AG04449 (cell line): ENCODE measurements at regions not wholly inside any gene's neighbourhood (a gene's known extent, or its start where the extent isn't known, plus 50 kb on each side); places are given as distances from the start of the nearest gene placed in this dataset.

Source experiments
- CTCF ChIA-PET: fragments of 350-600 bp; formaldehyde crosslinking; extraction: SDS; loops from one replicate; lab custom pipeline; 2021; ENCODE audit warnings: antibody characterized with exemption; lab: Yijun Ruan, JAX
- POLR2A ChIA-PET: fragments of 400-600, 350-600 bp; formaldehyde crosslinking; extraction: SDS; loops from one replicate; lab custom pipeline; 2020; ENCODE audit warnings: antibody characterized with exemption, inconsistent platforms; lab: Yijun Ruan, JAX
- DNase-seq: peaks from one replicate; pipeline ENCODE4 v3.0.0-alpha.2; 2010; ENCODE audit warnings: low read depth, low spot score
- H3K4me3 ChIP-seq: 2 replicates; pipeline ENCODE4 v1.5.1; 2011; ENCODE audit warnings: low read depth, mild to moderate bottlenecking, control low read depth, low read length
- TF ChIP-seq, protein P1 (sequence below): IDR thresholded peaks from one replicate; pipeline ENCODE4 v1.5.1; 2011; ENCODE audit warnings: mild to moderate bottlenecking, moderate library complexity, low read length, control low read depth, inconsistent platforms; ENCODE audit not compliant: insufficient read depth; ENCODE audit errors: missing control alignments

DNA sequence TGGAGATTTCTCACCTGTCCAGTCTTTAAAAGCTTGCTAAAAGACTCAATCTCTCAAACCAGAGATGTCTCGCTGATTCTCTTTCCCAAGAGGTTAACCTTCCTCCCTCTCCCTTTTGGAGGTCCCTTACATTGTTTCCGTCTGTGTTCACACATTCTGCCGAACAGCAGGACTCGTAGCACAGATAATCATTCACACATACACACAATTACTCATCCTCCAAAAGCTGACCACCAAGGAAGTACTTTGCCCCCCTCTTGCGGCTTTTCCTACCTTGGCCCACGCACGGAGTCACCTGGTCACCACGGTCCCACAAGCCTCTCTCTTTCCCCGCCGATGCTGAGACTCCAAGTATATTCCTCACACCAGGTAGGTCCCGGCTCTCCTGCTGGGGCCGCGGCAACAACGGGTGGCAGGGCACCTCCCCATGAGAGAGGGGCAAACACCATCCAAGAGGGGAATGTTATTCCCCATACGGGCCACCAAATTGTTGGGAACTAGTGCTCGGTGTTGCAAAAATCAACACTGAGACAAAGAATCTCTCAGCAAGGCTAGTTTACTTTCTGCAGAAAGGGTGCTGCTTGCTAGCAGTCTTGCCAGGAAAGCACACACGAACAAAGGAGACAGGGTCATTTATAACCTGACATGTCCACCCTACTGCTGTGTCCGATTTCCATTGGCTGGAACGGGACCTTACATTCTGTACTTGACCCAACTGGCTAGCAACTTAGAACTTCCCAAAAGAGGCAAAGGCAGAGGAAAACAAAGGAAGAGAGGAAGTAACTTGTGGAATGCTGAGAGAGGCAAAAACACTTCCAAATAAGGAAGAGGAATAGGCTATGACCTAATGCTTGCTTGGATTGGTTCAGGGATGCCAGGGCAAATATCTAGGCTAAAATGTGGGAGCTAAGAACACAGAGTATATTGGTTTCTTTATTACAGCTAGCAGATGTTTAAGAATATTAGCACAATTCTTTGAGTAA is 102.1 kb upstream of the NECTIN3 start:
- TF ChIP-seq, protein P1, sequence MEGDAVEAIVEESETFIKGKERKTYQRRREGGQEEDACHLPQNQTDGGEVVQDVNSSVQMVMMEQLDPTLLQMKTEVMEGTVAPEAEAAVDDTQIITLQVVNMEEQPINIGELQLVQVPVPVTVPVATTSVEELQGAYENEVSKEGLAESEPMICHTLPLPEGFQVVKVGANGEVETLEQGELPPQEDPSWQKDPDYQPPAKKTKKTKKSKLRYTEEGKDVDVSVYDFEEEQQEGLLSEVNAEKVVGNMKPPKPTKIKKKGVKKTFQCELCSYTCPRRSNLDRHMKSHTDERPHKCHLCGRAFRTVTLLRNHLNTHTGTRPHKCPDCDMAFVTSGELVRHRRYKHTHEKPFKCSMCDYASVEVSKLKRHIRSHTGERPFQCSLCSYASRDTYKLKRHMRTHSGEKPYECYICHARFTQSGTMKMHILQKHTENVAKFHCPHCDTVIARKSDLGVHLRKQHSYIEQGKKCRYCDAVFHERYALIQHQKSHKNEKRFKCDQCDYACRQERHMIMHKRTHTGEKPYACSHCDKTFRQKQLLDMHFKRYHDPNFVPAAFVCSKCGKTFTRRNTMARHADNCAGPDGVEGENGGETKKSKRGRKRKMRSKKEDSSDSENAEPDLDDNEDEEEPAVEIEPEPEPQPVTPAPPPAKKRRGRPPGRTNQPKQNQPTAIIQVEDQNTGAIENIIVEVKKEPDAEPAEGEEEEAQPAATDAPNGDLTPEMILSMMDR: no peak
- ChIA-PET CTCF (no interaction called here), POLR2A (no interaction called here)

DNA sequence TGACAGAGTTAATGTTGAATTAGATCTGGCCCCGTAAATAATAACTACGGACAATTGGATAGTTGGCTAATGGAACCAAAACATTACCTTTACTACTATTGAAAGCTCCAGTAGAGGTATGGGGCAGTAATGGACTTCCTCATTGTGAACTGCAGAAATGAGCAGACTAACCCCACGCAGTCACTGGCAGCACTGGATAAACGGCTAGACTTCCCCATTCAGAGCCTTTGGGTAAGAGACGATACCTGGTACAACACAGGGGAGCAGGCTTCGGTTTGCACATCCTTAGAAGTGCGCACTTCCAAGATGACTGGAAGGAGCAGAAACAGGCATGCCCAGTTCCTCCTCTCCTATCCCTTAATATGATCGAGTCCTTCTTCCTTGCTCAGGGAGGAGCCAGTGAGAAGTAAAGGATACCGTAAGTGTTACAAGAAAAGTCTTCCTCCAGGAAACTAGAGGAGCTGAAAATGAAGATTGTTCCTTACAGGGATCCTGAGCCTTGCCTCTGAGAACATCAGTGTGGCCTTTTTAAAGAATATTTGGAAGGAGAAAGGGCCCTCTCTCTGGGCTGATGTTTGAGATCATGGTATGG is 100.5 kb upstream of the NECTIN3 start:
- no peak for DNase-seq
- POLR2A ChIA-PET: no interaction called here
- H3K4me3 ChIP-seq: no peak overlapping the region
- CTCF ChIA-PET: no interaction called here
- TF ChIP-seq, protein P1: no peak

More for the DNA sequence above, 102.1 kb upstream of the NECTIN3 start:
- no peak for DNase-seq
- no peak overlapping the region for H3K4me3 ChIP-seq

DNA sequence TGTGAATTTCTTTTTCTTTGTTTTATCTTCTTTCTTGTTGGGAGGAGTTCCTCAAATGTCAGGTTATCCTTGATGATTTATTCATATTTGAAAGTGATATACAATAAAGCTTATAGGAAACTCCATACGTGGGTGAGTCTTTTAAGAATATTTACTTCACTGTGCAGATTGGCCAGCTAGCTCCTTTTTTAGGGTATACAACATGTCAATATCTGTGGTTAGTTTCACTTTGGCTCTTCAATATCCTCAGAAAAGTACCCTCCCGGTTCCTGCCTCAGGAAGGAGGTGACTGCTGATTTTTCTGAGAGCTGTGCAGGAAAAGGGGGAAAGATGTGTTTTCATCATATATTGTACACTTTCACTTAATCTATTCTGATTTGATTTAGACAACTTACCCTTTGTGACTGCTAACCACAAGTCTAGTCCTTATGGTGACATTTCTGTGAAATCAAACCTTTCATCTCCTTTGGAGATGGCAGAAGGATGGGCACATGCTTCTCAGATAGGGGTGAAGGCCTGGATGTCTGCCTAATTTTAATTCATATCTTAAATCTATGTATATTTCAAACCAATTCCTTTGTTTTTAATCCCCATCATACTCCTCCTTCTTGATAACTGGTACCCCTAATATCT is 98.2 kb upstream of the NECTIN3 start:
- CTCF ChIA-PET: no interaction called here
- TF ChIP-seq, protein P1: no peak
- DNase-seq: no peak
- no peak overlapping the region for H3K4me3 ChIP-seq
- POLR2A ChIA-PET: no interaction called here

DNA sequence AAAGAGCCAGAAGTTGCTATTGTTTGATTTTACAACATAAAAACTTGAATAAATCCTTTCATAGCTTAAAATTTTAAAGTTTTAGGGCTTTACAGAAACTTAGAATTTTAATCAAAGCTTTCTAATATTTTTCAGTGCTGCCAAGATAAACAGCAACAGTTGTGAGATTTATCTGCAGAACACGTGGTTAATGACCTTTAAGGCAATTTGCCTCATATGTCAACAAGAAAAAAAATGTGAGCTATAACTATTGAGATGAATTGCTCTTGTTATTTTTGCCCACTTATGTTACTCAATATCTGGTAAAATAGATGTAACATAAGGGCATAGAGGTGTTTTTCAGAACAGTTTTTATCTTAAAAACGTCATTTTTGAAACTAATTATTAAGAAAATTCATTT is 96.7 kb upstream of the NECTIN3 start:
- H3K4me3 ChIP-seq: no peak overlapping the region
- TF ChIP-seq, protein P1: no peak
- ChIA-PET CTCF (no interaction called here), POLR2A (no interaction called here)
- no peak for DNase-seq

DNA sequence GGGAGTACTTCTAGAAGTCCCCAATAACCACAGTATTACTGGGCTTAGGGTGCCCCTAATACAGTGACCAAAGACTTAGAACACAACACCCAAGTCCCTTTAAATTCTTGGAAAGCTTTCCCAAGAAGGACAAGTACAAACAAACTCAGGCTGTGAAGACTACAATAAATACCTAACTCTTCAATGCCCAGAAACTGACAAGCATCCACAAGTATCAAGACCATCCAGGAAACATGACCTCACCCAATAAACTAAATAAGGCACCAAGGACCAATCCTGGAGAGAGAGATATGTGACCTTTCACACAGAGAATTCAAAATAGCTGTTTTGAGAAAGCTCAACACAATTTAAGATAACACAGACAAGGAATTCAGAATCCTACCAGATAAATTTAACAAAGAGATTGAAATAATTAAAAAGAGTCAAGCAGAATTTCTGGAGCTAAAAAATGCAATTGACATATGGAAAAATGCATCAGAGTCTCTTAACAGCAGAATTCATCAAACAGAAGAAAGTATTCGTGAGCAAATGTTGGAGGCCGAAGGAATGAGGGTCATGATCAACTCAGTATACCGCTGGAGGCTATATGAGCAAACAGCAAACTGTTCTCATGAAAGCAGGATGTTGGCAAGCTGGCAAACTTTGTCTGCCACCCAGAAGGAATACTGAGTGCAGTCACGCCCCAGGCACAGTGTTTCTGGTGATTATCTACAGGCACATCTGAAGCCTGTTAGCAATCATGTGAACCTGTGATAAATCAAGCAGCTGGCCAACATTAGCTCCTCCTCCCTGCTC is 87.0 kb upstream of the NECTIN3 start:
- POLR2A ChIA-PET: no interaction called here
- CTCF ChIA-PET: no interaction called here
- TF ChIP-seq, protein P1: no peak
- no peak for DNase-seq
- no peak overlapping the region for H3K4me3 ChIP-seq
